Fibroblast of lung (primary cell): ENCODE measurements at regions not wholly inside any gene's neighbourhood (a gene's known extent, or its start where the extent isn't known, plus 50 kb on each side); places are given as distances from the start of the nearest gene placed in this dataset.

Source experiments
- DNase-seq, 2 donors: peaks; one replicate each; pipeline versions ENCODE4 v3.0.0 to v3.0.0-alpha.2; 2010; ENCODE audit warnings: low read depth in 2 of 2
- H2AFZ ChIP-seq: 2 replicates; pipeline ENCODE4 v1.5.1; 2012; ENCODE audit warnings: low read length, control low read depth, inconsistent platforms
- H3K27ac ChIP-seq: 2 replicates; pipeline ENCODE4 v1.5.1; 2011; ENCODE audit warnings: low read length, control low read depth; ENCODE audit not compliant: insufficient read depth
- H3K27me3 ChIP-seq: 2 replicates; pipeline ENCODE4 v1.5.1; 2011; ENCODE audit warnings: mild to moderate bottlenecking, low read length; ENCODE audit not compliant: control insufficient read depth, insufficient read depth
- H3K36me3 ChIP-seq: 2 replicates; pipeline ENCODE4 v1.5.1; 2011; ENCODE audit warnings: low read length; ENCODE audit not compliant: control insufficient read depth, insufficient read depth
- H3K4me1 ChIP-seq: 2 replicates; pipeline ENCODE4 v1.5.1; 2011; ENCODE audit warnings: low read length; ENCODE audit not compliant: control insufficient read depth, insufficient read depth; ENCODE audit errors: extremely low read depth
- H3K4me2 ChIP-seq: 2 replicates; pipeline ENCODE4 v1.5.1; 2011; ENCODE audit warnings: low read length, control low read depth; ENCODE audit not compliant: insufficient read depth; ENCODE audit errors: extremely low read depth
- H3K4me3 ChIP-seq, 4 experiments: fragments of 200-600 bp in 1 of 4; sonication (generic) in 1 of 4; replicated peaks in 1 of 4; 2 replicates each; pipeline ENCODE4 v1.5.1; 2011 to 2016; ENCODE audit warnings: low read length in 4 of 4, low read depth in 3 of 4, mild to moderate bottlenecking in 3 of 4, control low read depth in 2 of 4, inconsistent platforms in 1 of 4, mixed read lengths in 1 of 4; ENCODE audit not compliant: insufficient read depth in 1 of 4; ENCODE audit errors: control extremely low read depth in 1 of 4
- H3K79me2 ChIP-seq: 2 replicates; pipeline ENCODE4 v1.5.1; 2012; ENCODE audit warnings: mild to moderate bottlenecking, low read length, inconsistent platforms; ENCODE audit not compliant: control insufficient read depth, insufficient read depth
- H3K9ac ChIP-seq: 2 replicates; pipeline ENCODE4 v1.5.1; 2011; ENCODE audit warnings: mild to moderate bottlenecking, low read length, control low read depth; ENCODE audit not compliant: insufficient read depth
- H3K9me3 ChIP-seq: 2 replicates; pipeline ENCODE4 v1.5.1; 2012; ENCODE audit warnings: low read depth, low read length; ENCODE audit not compliant: control insufficient read depth, insufficient read depth
- H4K20me1 ChIP-seq: 2 replicates; pipeline ENCODE4 v1.5.1; 2011; ENCODE audit warnings: low read length; ENCODE audit not compliant: control insufficient read depth, insufficient read depth; ENCODE audit errors: extremely low read depth
- EZH2 ChIP-seq: IDR thresholded peaks from 2 replicates; pipeline ENCODE4 v1.5.1; 2012; ENCODE audit warnings: low read length, control low read depth, mild to moderate bottlenecking; ENCODE audit errors: missing control alignments
- TF ChIP-seq, protein P1 (sequence below), 2 donors: IDR thresholded peaks in 1 of 2; conservative IDR thresholded peaks in 1 of 2; 1 replicate in 1 of 2; 2 replicates in 1 of 2; pipeline ENCODE4 v1.5.1; 2011 to 2012; ENCODE audit warnings: low read length in 2 of 2, control low read depth in 1 of 2, inconsistent platforms in 1 of 2, low read depth in 1 of 2, mild to moderate bottlenecking in 1 of 2

DNA sequence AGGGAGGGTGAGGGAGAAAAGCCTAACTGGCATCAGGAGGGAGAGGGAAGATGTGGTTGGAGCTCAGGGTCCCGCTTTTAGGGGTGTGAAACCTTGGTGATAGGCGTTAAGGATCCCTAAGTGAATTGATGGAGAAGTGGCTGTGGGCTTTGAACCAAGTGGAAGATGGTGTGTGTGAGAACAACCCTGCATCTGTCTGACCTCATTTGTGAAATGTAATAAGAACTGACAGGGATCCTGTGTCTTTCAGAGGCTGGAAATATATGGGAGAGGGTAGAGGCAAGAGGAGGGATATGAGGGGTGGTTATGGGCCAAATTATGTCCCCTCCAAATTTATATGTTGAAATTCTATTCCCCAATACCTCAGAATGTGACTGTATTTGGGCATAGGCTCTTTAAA, 63.8 kb upstream of the NRXN3 start:
- Histone ChIP-seq H2AFZ (no peak overlapping the region), H4K20me1 (no peaks in the 10 kb centered on the region)

DNA sequence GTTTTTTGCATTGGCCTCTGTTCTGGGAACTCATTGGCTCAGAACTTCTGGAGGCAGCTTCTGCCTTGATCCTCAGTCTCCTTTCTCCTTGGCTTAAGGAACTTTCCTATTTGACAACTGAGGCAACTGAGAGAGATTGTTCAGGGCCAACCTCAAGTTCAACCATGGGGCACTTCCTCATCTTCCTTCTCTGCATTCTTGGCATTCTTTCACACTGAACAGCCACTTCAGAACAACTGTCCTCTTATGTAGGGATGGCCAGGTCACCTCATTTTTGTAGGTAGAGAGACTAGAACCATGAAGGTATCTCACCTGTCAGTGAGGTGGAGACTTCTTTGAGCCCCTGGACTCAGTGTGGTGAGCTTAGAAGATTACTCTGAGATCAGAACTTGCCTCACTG, 63.0 kb upstream of the NRXN3 start:
- Histone ChIP-seq H3K9me3 (no peaks in the 10 kb centered on the region), H2AFZ (no peak overlapping the region), H3K79me2 (no peaks in the 10 kb centered on the region), H3K4me3 (no peak overlapping the region), H3K4me2 (no peak overlapping the region), H4K20me1 (no peaks in the 10 kb centered on the region), H3K4me1 (no peaks in the 10 kb centered on the region), H3K36me3 (no peaks in the 10 kb centered on the region), H3K27ac (no peak overlapping the region), H3K9ac (no peak overlapping the region), H3K27me3 (no peaks in the 10 kb centered on the region)
- TF ChIP-seq, protein P1, sequence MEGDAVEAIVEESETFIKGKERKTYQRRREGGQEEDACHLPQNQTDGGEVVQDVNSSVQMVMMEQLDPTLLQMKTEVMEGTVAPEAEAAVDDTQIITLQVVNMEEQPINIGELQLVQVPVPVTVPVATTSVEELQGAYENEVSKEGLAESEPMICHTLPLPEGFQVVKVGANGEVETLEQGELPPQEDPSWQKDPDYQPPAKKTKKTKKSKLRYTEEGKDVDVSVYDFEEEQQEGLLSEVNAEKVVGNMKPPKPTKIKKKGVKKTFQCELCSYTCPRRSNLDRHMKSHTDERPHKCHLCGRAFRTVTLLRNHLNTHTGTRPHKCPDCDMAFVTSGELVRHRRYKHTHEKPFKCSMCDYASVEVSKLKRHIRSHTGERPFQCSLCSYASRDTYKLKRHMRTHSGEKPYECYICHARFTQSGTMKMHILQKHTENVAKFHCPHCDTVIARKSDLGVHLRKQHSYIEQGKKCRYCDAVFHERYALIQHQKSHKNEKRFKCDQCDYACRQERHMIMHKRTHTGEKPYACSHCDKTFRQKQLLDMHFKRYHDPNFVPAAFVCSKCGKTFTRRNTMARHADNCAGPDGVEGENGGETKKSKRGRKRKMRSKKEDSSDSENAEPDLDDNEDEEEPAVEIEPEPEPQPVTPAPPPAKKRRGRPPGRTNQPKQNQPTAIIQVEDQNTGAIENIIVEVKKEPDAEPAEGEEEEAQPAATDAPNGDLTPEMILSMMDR (conservative IDR thresholded peaks at IDR 0.05 in 1 of 2, IDR thresholded peaks at IDR 0.05 in 1 of 2; ENCODE audit: low read depth in 1 of 2, low read length in 2 of 2) = no peak
- no peak for TF ChIP-seq EZH2
- no peak for DNase-seq

More for the DNA sequence above, 63.8 kb upstream of the NRXN3 start:
- no peaks in the 10 kb centered on the region for H3K36me3 ChIP-seq
- no peak overlapping the region for H3K9ac ChIP-seq
- H3K4me3 ChIP-seq = no peak overlapping the region
- H3K27me3 ChIP-seq = no peaks in the 10 kb centered on the region
- no peaks in the 10 kb centered on the region for H3K4me1 ChIP-seq
- no peak overlapping the region for H3K27ac ChIP-seq
- no peaks in the 10 kb centered on the region for H3K9me3 ChIP-seq
- H3K4me2 ChIP-seq = no peak overlapping the region
- DNase-seq = no peak
- TF ChIP-seq, protein P1 (conservative IDR thresholded peaks at IDR 0.05 in 1 of 2, IDR thresholded peaks at IDR 0.05 in 1 of 2; ENCODE audit: low read depth in 1 of 2, low read length in 2 of 2) = no peak
- TF ChIP-seq EZH2 = no peak
- H3K79me2 ChIP-seq = no peaks in the 10 kb centered on the region

DNA sequence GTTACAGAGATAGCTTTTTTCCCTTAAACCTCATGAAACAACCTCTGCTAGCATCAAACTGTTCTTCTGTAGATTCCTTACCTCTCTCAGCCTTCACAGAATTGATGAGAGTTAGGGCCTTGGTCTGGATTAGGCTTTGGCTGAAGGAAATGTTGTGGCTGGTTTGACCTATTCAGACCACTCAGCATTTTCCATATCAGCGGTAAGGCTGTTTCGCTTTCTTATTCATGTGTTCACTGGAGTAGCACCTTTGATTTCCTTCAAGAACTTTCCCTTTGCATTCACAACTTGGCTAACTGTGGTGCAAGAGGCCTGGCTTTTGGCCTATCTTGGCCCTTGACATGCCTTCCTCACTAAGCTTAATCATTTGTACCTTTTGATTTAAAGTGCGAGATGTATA, 50.7 kb upstream of the NRXN3 start:
- H3K9ac ChIP-seq = no peak overlapping the region
- H3K4me2 ChIP-seq = no peak overlapping the region
- H3K9me3 ChIP-seq = no peaks in the 10 kb centered on the region
- no peaks in the 10 kb centered on the region for H3K4me1 ChIP-seq
- no peaks in the 10 kb centered on the region for H3K27me3 ChIP-seq
- no peak overlapping the region for H2AFZ ChIP-seq
- no peaks in the 10 kb centered on the region for H3K79me2 ChIP-seq
- no peak overlapping the region for H3K27ac ChIP-seq
- DNase-seq = no peak
- H4K20me1 ChIP-seq = no peaks in the 10 kb centered on the region
- no peak for TF ChIP-seq EZH2
- TF ChIP-seq, protein P1 (conservative IDR thresholded peaks at IDR 0.05 in 1 of 2, IDR thresholded peaks at IDR 0.05 in 1 of 2; ENCODE audit: low read depth in 1 of 2, low read length in 2 of 2) = no peak
- no peaks in the 10 kb centered on the region for H3K36me3 ChIP-seq
- no peak overlapping the region for H3K4me3 ChIP-seq
